HepG2 (cell line): ENCODE measurements at regions not wholly inside any gene's neighbourhood (a gene's known extent, or its start where the extent isn't known, plus 50 kb on each side); places are given as distances from the start of the nearest gene placed in this dataset.

ENCODE experiments used
- CHCHD3 ChIP-seq: sonication (generic); formaldehyde crosslinking; IDR thresholded peaks from 2 replicates; pipeline ENCODE4 v1.8.0; 2022; ENCODE audit warnings: mild to moderate bottlenecking, missing genetic modification reagents, moderate library complexity
- DPF2 ChIP-seq: sonication (generic); formaldehyde crosslinking; IDR thresholded peaks from 2 replicates; pipeline ENCODE4 v1.4.0; 2020; ENCODE audit warnings: mild to moderate bottlenecking, low read depth, missing genetic modification reagents, borderline replicate concordance
- PHF20 ChIP-seq: sonication (generic); formaldehyde crosslinking; IDR thresholded peaks from 2 replicates; pipeline ENCODE4 v1.5.0; 2020; ENCODE audit warnings: mild to moderate bottlenecking, missing genetic modification reagents
- REXO4 ChIP-seq: sonication (generic); formaldehyde crosslinking; IDR thresholded peaks from 2 replicates; pipeline ENCODE4 v1.8.0; 2022; ENCODE audit warnings: missing genetic modification reagents, mild to moderate bottlenecking, borderline replicate concordance
- ZNF546 ChIP-seq: sonication (generic); formaldehyde crosslinking; conservative IDR thresholded peaks from 2 replicates; pipeline ENCODE4 v1.8.1; 2023; ENCODE audit warnings: mild to moderate bottlenecking, missing genetic modification reagents
- TF ChIP-seq, protein P1 (sequence below): sonication (generic); formaldehyde crosslinking; IDR thresholded peaks from 2 replicates; pipeline ENCODE4 v1.4.0; 2020; ENCODE audit warnings: missing genetic modification reagents, low read depth, mild to moderate bottlenecking, borderline replicate concordance
- TF ChIP-seq, protein P2 (sequence below): sonication (generic); formaldehyde crosslinking; IDR thresholded peaks from 2 replicates; pipeline ENCODE4 v1.9.0; 2021; ENCODE audit warnings: missing genetic modification reagents, borderline replicate concordance
- TF ChIP-seq, protein P3 (sequence below): sonication (generic); formaldehyde crosslinking; IDR thresholded peaks from 2 replicates; pipeline ENCODE4 v1.5.1; 2020; ENCODE audit warnings: missing genetic modification reagents, mild to moderate bottlenecking, borderline replicate concordance
- TF ChIP-seq, protein P4 (sequence below), 2 experiments: fragments of 450-650 bp in 1 of 2; sonication (generic) in 1 of 2; formaldehyde crosslinking in 1 of 2; IDR thresholded peaks; 2 replicates each; pipeline versions ENCODE4 v1.6.1 to v1.8.0; 2016 to 2022; ENCODE audit warnings: antibody characterized with exemption in 1 of 2, mild to moderate bottlenecking in 1 of 2, missing genetic modification reagents in 1 of 2
- TF ChIP-seq, protein P5 (sequence below): IDR thresholded peaks from 2 replicates; pipeline ENCODE4 v1.6.1; 2012; ENCODE audit warnings: low read depth, low read length, improper control_type of control experiment

DNA sequence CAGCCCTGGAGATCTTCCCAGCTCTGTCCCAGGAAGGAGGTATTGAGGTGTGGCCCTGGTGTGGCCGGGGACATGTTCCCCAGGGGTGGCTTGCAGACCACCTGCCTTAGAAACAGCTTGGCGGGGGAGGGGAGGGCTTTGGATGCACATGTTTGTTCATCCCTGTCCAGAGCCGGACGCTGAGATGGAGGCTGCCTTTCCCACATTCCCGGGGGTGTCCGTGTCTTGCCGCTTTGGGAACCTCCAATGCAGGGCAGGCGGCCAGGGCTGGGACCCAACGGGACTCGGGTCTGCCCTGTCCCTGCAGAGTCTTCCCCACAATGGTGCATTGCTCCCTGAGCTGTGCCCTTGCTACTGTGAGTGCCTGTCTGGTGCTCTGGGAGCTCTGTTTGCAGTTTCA lies 319.5 kb upstream of the SFSWAP start (continued):
- TF ChIP-seq REXO4 (no peak), ZNF546 (no peak), CHCHD3 (no peak), PHF20 (CRISPR knock-in tag) (no peak), DPF2 (no peak)
- TF ChIP-seq, protein P1, sequence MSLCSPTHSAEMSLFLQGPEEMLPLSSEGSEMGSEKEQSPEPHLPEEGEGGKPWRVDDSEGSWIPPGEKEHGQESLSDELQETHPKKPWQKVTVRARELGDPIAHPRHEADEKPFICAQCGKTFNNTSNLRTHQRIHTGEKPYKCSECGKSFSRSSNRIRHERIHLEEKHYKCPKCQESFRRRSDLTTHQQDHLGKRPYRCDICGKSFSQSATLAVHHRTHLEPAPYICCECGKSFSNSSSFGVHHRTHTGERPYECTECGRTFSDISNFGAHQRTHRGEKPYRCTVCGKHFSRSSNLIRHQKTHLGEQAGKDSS (CRISPR knock-in tag) = no peak
- TF ChIP-seq, protein P2, sequence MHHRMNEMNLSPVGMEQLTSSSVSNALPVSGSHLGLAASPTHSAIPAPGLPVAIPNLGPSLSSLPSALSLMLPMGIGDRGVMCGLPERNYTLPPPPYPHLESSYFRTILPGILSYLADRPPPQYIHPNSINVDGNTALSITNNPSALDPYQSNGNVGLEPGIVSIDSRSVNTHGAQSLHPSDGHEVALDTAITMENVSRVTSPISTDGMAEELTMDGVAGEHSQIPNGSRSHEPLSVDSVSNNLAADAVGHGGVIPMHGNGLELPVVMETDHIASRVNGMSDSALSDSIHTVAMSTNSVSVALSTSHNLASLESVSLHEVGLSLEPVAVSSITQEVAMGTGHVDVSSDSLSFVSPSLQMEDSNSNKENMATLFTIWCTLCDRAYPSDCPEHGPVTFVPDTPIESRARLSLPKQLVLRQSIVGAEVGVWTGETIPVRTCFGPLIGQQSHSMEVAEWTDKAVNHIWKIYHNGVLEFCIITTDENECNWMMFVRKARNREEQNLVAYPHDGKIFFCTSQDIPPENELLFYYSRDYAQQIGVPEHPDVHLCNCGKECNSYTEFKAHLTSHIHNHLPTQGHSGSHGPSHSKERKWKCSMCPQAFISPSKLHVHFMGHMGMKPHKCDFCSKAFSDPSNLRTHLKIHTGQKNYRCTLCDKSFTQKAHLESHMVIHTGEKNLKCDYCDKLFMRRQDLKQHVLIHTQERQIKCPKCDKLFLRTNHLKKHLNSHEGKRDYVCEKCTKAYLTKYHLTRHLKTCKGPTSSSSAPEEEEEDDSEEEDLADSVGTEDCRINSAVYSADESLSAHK (CRISPR knock-in tag) = no peak
- TF ChIP-seq, protein P3, sequence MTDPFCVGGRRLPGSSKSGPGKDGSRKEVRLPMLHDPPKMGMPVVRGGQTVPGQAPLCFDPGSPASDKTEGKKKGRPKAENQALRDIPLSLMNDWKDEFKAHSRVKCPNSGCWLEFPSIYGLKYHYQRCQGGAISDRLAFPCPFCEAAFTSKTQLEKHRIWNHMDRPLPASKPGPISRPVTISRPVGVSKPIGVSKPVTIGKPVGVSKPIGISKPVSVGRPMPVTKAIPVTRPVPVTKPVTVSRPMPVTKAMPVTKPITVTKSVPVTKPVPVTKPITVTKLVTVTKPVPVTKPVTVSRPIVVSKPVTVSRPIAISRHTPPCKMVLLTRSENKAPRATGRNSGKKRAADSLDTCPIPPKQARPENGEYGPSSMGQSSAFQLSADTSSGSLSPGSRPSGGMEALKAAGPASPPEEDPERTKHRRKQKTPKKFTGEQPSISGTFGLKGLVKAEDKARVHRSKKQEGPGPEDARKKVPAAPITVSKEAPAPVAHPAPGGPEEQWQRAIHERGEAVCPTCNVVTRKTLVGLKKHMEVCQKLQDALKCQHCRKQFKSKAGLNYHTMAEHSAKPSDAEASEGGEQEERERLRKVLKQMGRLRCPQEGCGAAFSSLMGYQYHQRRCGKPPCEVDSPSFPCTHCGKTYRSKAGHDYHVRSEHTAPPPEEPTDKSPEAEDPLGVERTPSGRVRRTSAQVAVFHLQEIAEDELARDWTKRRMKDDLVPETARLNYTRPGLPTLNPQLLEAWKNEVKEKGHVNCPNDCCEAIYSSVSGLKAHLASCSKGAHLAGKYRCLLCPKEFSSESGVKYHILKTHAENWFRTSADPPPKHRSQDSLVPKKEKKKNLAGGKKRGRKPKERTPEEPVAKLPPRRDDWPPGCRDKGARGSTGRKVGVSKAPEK (CRISPR knock-in tag) = no peak
- TF ChIP-seq, protein P4, sequence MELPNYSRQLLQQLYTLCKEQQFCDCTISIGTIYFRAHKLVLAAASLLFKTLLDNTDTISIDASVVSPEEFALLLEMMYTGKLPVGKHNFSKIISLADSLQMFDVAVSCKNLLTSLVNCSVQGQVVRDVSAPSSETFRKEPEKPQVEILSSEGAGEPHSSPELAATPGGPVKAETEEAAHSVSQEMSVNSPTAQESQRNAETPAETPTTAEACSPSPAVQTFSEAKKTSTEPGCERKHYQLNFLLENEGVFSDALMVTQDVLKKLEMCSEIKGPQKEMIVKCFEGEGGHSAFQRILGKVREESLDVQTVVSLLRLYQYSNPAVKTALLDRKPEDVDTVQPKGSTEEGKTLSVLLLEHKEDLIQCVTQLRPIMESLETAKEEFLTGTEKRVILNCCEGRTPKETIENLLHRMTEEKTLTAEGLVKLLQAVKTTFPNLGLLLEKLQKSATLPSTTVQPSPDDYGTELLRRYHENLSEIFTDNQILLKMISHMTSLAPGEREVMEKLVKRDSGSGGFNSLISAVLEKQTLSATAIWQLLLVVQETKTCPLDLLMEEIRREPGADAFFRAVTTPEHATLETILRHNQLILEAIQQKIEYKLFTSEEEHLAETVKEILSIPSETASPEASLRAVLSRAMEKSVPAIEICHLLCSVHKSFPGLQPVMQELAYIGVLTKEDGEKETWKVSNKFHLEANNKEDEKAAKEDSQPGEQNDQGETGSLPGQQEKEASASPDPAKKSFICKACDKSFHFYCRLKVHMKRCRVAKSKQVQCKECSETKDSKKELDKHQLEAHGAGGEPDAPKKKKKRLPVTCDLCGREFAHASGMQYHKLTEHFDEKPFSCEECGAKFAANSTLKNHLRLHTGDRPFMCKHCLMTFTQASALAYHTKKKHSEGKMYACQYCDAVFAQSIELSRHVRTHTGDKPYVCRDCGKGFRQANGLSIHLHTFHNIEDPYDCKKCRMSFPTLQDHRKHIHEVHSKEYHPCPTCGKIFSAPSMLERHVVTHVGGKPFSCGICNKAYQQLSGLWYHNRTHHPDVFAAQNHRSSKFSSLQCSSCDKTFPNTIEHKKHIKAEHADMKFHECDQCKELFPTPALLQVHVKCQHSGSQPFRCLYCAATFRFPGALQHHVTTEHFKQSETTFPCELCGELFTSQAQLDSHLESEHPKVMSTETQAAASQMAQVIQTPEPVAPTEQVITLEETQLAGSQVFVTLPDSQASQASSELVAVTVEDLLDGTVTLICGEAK (IDR thresholded peaks at IDR 0.05) = no peak
- TF ChIP-seq, protein P4 (CRISPR knock-in tag; IDR thresholded peaks at IDR 0.05) = no peak
- TF ChIP-seq, protein P5, sequence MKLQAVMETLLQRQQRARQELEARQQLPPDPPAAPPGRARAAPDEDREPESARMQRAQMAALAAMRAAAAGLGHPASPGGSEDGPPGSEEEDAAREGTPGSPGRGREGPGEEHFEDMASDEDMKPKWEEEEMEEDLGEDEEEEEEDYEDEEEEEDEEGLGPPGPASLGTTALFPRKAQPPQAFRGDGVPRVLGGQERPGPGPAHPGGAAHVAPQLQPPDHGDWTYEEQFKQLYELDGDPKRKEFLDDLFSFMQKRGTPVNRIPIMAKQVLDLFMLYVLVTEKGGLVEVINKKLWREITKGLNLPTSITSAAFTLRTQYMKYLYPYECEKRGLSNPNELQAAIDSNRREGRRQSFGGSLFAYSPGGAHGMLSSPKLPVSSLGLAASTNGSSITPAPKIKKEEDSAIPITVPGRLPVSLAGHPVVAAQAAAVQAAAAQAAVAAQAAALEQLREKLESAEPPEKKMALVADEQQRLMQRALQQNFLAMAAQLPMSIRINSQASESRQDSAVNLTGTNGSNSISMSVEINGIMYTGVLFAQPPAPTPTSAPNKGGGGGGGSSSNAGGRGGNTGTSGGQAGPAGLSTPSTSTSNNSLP = no peak
